HG02938 (cell line): ENCODE measurements at regions not wholly inside any gene's neighbourhood (a gene's known extent, or its start where the extent isn't known, plus 50 kb on each side); places are given as distances from the start of the nearest gene placed in this dataset.

ENCODE experiments used
- ATAC-seq: cut with Tn5 transposase; IDR thresholded peaks from one replicate; pipeline ENCODE4 v1.9.1; 2021; ENCODE audit warnings: mild to moderate bottlenecking, moderate library complexity; ENCODE audit not compliant: unreplicated experiment

DNA sequence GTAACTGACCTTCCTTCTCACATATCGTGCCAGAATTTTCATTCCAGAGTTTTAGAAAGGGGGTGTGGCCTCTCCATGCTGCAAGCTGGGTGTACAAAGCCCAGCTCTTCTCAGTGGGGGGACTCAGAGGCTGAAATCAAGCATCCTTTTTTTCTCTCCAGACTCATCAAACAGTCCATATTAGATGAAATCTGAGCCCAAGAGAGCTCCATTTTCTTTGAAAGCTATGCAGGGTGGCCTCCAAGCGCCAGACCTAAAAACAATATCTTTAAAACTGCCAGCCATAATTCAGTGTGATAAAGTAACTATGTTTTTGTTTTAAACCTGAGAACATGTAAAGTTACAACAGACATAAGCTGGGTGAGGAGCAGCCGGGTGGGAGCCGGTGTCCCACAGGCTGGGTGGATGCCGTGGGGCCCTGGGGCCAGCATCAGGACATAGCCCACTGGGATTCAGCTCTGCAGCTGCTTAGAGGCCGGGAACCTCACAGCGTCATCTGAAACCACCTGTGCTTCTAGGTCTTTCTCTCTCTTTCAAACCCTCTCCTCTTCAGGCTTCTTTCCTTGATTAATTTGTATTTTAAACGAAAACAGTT lies 249.2 kb downstream of the ZNF536 start:
- no peak for ATAC-seq

- ATAC-seq: no peak
Observed at GRCh38 chr19:30620354-30620753, 248.2 kb downstream of the ZNF536 start.

DNA sequence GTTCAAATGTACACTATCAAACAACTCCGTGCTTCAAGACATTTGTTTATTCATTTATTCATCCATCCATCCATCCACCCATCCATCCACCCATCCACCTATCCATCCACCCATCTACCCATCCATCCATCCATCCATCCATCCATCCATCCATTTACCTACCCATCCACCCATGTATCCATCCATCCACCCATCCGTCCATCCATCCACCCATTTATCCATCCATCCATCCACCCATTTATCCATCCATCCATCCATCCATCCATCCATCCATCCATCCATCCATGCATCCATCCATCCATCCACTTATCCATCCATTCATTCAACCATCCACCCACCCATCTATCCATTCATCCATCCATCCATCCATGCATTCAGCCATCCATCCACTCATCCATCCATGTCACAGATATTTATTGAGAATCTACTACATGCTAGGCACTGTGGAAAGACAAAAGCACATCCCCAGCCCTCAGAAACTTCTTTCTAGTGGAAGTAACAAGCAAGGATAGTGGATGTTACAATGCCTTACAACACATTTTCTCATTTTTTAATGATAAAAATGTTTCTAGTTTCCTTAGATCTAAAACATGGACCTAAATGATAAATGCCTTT lies 237.6 kb downstream of the ZNF536 start:
- ATAC-seq: no peak

GRCh38 chr19:30608471-30608870 lies 236.3 kb downstream of the ZNF536 start:
- no peak for ATAC-seq
